HG02763 (cell line): ENCODE measurements at regions not wholly inside any gene's neighbourhood (a gene's known extent, or its start where the extent isn't known, plus 50 kb on each side); places are given as distances from the start of the nearest gene placed in this dataset.
"Not testable (repeated sequence)": the region's sequence is repeated elsewhere in the genome, so short reads cannot be mapped to it uniquely, and the experiment has no call there.

Experiments
- ATAC-seq: cut with Tn5 transposase; IDR thresholded peaks from one replicate; pipeline ENCODE4 v1.9.1; 2021; ENCODE audit warnings: mild to moderate bottlenecking, moderate library complexity; ENCODE audit not compliant: unreplicated experiment

DNA sequence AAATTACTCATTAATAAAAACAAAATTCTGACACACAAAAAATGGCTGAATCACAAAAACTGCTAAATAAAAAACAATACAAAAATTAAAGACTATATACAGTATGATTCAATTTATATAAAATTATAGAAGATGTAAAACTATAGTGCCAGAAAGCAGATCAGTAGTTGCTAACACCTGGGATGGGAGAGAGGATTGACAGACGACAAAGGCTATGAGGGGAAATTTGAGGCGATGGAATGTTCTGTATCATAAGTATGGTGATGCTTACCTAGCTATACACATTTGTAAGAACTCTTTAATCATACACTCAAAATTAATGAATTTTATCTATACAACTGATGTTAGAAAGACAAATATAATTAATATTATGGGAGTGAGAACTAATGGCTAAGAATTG, 247.9 kb upstream of the GJE1 start:
- no peak for ATAC-seq

DNA sequence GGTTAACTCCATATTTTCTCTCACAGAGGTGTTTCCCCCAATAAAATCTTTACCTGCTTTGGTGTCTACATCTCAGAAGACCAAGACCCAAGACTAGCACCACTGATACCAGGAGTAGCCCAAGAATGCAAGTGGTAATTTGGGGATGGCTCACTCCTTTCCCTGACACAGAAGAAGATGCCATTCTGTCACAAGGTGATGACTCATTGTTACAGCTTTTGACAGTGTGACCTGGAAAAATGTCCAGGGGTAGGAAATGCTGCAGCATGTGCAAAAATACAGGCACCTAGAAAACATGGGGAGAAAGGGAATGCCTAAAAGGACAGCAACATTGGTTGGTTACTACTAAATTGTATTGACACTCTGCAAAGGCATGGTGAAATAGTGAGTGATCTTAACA, 254.0 kb upstream of the GJE1 start:
- ATAC-seq, result no peak

GRCh38 chr6:141877275-141877983, 255.3 kb upstream of the GJE1 start:
- no peak for ATAC-seq

DNA sequence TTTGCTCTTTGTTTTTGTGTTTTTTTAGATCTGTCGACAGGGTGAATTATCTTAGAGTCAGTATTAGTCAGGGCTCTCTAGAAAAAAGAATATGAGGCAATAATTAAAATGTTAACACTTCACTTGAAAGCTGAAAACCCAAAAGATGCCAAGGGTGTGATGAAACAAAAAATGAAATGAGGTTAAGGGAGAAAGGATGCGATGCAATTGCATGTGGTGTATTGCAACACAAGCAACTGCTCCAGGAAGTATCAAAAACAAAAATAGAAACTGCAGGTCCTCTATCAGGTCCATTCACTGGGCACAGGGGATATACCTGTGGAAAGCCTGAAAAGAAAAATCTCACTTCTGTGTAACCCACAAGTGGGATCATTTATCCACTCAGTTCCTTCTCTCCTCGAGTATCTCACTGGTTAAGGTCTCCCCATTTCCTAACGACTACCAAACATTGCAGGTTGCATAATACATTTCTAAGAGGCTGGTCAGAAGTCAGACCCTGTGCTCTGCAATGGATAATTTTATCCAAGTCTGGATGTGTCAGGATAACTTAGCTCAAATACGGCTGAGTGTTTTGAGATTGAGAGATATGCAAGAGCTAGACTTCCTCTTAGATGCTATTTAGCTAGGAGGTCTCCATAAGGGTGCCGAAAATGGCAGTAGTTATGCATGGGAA, 257.7 kb upstream of the GJE1 start:
- no peak for ATAC-seq

GRCh38 chr6:141869509-141869908, 263.2 kb upstream of the GJE1 start:
- not testable (repeated sequence) for ATAC-seq

DNA sequence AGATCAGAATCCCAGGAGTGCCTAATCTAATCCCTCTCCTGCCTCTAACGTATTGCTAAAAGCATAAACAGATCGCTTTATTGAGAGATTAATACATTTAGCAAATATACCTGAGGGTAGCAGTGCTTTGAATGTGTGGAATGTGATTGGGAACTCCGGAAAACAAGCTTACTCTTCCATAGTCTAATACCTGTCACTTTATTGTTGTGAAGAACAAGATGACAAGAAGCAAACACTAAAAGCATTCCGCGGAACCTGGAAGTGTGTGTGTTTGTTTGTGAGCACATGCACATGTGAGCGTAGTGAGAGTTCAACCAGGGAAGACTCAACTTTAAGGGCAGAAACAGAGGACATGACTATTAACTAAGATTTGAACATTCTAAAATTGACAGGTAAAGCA, 265.0 kb upstream of the GJE1 start:
- ATAC-seq, result no peak

GRCh38 chr6:141866731-141867497, 265.8 kb upstream of the GJE1 start:
- ATAC-seq, result no peak

DNA sequence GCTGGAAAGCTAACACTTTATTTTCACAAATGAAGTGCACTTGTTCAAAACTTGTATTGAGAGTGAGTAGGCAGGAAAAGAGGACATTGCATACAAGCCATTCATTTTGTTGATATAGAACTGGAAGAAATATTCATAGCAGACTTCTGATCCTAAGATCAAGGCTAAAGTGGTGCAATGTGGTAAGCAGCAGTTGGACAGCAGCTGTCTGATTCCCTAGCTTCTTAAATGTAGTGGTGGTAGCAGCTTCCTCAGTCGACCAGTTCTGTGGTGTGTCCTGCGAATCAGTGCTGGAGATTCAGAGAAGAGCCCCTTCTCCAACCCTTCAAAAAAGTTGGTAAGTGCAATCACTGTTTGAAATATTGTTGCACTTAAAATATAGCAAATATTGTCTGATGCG, 281.7 kb upstream of the GJE1 start:
- no peak for ATAC-seq

DNA sequence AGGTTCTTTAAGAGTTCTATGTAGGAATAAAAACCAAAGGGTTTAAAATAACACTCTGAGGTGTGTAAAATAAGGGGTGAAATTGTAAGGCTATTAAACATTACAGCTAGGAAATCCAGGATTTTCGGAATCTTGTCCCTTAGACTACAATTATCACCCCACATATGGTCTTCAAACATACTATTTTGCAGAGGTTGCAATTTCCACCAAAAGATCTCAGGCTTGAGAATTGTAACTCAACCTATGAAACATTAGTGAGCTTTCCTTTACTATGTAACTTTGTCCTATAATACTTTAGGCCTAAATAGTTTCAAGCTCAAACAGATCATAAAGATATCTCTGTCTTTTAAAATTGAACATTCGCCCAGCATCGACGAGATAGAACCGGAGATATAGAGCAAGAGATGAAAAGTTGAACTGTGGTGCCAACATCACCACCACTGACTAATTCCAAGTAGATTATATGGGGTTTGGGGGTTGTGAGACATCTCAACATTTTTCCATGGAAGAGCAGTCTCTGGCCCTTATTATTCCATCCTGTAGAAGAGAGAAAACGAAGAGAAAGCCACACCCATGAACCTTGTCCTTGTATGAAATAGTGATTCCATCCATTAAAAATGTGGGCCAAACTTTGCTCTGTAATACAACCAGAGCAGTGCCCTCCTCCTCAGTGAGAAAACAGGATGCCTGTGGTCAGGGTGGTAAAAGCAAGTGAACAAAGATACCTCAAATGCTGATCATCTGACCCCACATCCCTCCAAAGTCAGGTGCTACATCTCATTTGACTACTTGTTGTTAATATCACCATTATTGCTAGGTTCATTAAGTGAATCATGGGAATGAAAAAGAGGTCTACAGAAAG, 284.5 kb upstream of the GJE1 start:
- ATAC-seq, result no peak

DNA sequence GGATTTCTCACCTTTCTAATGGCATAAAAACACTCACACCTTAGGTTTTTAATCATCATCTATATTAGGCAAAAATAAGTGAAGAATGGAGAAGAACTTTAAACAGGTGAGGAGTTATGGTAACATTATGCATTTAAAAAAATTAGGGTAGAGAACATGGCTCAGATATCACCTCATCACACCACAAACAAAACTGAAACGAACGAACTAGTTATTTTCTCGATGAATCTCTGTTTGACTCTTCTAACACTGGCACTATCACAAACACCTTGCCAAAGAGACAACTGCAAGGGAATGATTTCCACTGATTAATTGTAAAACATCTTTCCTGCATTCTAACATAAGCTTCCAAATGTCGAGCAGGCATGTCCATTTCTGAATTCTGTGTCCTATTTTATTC, 286.1 kb upstream of the GJE1 start:
- no peak for ATAC-seq

- ATAC-seq, result no peak
These were observed 289.4 kb upstream of the GJE1 start for GRCh38 chr6:141843178-141843834.

GRCh38 chr6:141833001-141833655, 299.6 kb upstream of the GJE1 start:
- no peak for ATAC-seq

- ATAC-seq, result no peak
These were observed 302.2 kb upstream of the GJE1 start for GRCh38 chr6:141830530-141830929.

GRCh38 chr6:141829566-141830360, 303.0 kb upstream of the GJE1 start:
- no peak for ATAC-seq

GRCh38 chr6:141824350-141824749, 308.4 kb upstream of the GJE1 start:
- no peak for ATAC-seq

GRCh38 chr6:141815039-141815438, 317.7 kb upstream of the GJE1 start:
- not testable (repeated sequence) for ATAC-seq

- no peak for ATAC-seq
These were observed 322.8 kb upstream of the GJE1 start for GRCh38 chr6:141809901-141810300.

GRCh38 chr6:141808662-141809061, 324.1 kb upstream of the GJE1 start:
- no peak for ATAC-seq

DNA sequence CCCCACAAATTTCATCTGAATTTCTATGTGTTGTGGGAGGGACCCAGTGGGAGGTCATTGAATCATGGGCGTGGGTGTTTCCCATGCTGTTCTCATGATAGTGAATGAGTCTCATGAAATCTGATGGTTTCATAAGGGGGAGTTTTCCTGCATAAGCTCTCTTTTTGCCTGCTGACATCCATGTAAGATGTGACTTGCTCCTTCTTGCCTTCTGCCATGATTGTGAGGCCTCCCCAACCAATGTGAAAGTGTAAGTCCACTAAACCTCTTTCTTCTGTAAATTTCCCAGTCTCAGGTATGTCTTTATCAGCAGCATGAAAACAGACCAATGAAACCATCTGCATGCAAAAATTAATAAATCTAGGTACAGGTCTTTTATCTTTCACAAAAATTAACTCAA, 331.8 kb upstream of the GJE1 start:
- ATAC-seq, result not testable (repeated sequence)
